GM12874 (cell line): ENCODE measurements at regions not wholly inside any gene's neighbourhood (a gene's known extent, or its start where the extent isn't known, plus 50 kb on each side); places are given as distances from the start of the nearest gene placed in this dataset.

Source experiments
- TF ChIP-seq, protein P1 (sequence below): IDR thresholded peaks from 2 replicates; pipeline ENCODE4 v1.5.1; 2011; ENCODE audit warnings: low read depth, mild to moderate bottlenecking, control low read depth, low read length, moderate library complexity; ENCODE audit not compliant: insufficient read depth

GRCh38 chr6:43910638-43911353, 140.8 kb downstream of the VEGFA start:
- TF ChIP-seq, protein P1, sequence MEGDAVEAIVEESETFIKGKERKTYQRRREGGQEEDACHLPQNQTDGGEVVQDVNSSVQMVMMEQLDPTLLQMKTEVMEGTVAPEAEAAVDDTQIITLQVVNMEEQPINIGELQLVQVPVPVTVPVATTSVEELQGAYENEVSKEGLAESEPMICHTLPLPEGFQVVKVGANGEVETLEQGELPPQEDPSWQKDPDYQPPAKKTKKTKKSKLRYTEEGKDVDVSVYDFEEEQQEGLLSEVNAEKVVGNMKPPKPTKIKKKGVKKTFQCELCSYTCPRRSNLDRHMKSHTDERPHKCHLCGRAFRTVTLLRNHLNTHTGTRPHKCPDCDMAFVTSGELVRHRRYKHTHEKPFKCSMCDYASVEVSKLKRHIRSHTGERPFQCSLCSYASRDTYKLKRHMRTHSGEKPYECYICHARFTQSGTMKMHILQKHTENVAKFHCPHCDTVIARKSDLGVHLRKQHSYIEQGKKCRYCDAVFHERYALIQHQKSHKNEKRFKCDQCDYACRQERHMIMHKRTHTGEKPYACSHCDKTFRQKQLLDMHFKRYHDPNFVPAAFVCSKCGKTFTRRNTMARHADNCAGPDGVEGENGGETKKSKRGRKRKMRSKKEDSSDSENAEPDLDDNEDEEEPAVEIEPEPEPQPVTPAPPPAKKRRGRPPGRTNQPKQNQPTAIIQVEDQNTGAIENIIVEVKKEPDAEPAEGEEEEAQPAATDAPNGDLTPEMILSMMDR, result no peak

- TF ChIP-seq, protein P1, result no peak
Observed at GRCh38 chr6:43910149-43910637, 140.2 kb downstream of the VEGFA start.

DNA sequence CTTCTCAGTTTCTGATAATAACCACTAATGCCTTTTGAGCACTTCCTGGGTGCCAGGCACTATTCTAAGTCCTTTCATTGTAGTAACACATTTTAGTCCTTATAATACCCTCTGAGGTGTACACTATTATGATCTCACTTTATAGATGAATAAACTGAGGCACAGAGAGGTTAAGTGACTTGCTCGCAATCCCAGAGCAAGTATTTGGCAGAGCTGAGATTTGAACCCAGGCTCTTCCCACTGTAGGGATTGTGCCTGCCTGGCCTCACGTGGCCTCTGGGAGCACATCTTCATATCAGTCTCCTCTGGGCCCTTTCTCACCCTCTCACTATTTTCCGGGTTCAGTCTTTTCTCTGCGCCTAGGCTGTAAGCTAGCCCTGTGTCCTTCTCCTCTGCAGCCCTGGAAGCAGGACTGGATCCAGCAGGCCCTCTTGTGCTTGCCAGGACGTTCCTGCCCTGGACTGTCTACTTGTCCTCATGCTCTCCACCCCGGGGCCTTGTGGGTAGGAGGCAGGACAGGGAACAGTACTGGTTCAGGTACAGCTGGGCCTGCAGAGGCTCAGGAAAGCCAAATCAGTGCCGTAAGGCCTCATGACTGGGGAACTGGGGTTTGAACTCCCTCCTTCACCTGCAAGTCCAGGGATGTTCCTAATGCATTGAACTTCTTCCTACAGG, 139.6 kb downstream of the VEGFA start:
- TF ChIP-seq, protein P1, result no peak

DNA sequence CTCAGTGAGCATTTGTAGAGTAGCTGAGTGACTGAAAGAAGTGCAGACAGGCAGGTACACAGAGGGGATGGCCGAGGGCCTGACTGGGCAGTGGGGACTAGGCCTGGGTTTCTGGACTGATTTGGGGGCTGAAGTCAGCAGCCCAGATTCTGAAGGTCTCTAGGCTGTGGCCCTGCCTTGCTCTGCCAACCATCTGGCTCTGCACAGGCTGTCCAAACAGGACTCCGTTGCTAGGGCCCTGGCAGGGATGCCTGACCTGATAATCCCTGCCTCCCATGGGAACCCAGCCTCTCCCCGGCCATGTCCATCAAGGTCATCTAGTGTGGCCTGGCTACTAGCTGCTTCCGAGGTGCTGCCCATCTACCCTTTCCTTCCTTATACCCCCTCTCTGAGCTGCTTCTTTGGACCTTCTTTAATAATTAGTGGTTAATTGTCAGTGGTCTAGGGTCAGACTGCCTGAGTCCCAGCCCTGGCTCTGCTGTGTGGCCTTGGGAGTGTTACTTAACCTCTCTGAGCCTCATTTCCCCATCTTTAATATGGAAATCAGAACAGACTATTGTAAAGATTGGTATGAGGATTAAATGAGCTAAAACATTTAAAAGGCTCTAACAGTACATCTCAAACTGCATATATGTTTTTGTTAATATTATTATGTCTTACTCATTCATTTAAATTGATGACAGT, 137.9 kb downstream of the VEGFA start:
- TF ChIP-seq, protein P1, result no peak

- TF ChIP-seq, protein P1, result no peak
Observed at GRCh38 chr6:43907312-43907711, 137.3 kb downstream of the VEGFA start.

DNA sequence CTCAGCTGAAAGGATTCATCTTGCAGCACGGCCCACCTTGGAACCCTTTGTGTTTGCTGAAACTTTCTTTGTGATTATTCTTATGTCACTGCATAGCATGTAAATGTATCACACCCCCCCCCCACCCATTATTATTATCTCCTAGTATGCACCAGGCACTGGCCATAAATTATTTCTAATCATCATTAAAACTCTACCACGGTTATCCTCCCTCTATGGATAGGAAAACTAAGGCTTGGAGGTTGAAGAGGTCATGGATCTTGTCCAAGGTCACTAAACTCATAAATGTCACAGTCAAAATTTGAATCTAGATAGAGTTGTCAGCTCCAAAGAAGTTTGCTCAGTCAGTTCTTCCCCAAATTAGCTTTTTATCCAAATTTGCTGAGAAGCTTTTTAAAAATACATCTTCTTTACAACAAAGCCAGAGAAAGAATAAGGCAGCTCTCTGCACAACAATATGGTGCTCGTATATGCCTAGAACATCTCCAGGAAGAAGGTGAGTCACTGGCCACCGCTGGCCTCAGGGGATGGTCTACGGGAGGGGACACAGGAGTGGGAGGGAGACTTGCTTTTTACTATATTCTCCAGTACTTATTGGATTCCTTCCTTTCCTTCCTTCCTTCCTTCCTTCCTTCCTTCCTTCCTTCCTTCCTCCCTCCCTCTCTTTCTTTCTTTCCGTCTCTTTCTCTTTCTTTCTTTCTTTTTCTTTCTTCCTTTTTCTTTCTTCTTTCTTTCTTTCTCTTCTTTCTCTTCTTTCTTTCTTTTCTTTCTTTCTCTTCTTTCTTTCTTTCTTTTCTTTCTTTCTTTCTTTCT, 134.5 kb downstream of the VEGFA start:
- TF ChIP-seq, protein P1, result no peak
